ENCODE measurements at regions not wholly inside any gene's neighbourhood (a gene's known extent, or its start where the extent isn't known, plus 50 kb on each side); places are given as distances from the start of the nearest gene placed in this dataset.

DNA sequence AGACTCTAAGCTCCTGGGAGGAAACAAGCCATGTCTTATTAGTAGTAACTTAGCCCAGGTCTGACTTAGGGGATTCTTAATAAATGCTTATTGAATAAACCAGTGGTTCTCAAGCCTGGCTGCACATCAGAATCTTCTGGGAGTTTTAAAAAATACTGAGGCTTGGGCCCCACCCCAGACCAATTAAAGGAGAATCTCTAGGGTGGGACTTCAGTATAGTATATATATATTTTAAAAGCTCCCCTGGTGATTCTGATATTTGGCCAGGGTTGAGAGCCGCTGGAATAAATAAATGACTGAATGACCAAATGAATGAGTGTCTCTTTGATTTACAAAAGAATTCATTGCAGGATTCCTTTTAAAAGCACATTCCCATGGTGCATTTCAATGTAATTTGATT is 151.5 kb upstream of the GSC start:
- no peaks in the 10 kb centered on the region for H3K4me1 Mint-ChIP-seq
- no peak overlapping the region for H3K14ac ChIP-seq (ENCODE audit: insufficient read depth, low read length)
- H3K4me2 ChIP-seq (ENCODE audit: insufficient read depth, insufficient read length, low read length), result no peak overlapping the region
- H4K91ac ChIP-seq (ENCODE audit: insufficient read length, low read depth, low read length), result no peak overlapping the region
- H3K18ac ChIP-seq (ENCODE audit: insufficient read length, low read depth, low read length), result no peak overlapping the region
- no peak overlapping the region for H3K4me3 Mint-ChIP-seq
- H2AFZ ChIP-seq (ENCODE audit: low read length), result no peak overlapping the region
- no peaks in the 10 kb centered on the region; a peak in 1 of 7 replicates for H3K36me3 Mint-ChIP-seq (ENCODE audit: insufficient read depth in 1 of 3, low read depth in 3 of 3)
- no peak overlapping the region for H2BK15ac ChIP-seq (ENCODE audit: low read depth, low read length)
- DNase-seq, result no peak
- no peaks in the 10 kb centered on the region for H3K9me3 ChIP-seq (ENCODE audit: control insufficient read depth, low read depth, low read length)
- no peak overlapping the region for H2BK120ac ChIP-seq (ENCODE audit: low read depth, low read length, poor library complexity, severe bottlenecking)
- H3K4ac ChIP-seq (ENCODE audit: low read depth, low read length), result no peak overlapping the region
- H3K79me1 ChIP-seq (ENCODE audit: insufficient read depth, low read depth, low read length, poor library complexity, severe bottlenecking), result no peaks in the 10 kb centered on the region
- no peaks in the 10 kb centered on the region for H3K79me2 ChIP-seq (ENCODE audit: insufficient read depth, low read length)
- H2AK5ac ChIP-seq (ENCODE audit: insufficient read length, low read length), result no peak overlapping the region
- H2BK12ac ChIP-seq (ENCODE audit: insufficient read length, low read depth, low read length), result no peak overlapping the region
- H3T11ph ChIP-seq (ENCODE audit: low read length), result no peak overlapping the region
- H3K56ac ChIP-seq (ENCODE audit: insufficient read length, low read depth, low read length), result no peak overlapping the region
- no peak overlapping the region for H2BK5ac ChIP-seq (ENCODE audit: insufficient read length, low read length)
- TF ChIP-seq, protein P1, sequence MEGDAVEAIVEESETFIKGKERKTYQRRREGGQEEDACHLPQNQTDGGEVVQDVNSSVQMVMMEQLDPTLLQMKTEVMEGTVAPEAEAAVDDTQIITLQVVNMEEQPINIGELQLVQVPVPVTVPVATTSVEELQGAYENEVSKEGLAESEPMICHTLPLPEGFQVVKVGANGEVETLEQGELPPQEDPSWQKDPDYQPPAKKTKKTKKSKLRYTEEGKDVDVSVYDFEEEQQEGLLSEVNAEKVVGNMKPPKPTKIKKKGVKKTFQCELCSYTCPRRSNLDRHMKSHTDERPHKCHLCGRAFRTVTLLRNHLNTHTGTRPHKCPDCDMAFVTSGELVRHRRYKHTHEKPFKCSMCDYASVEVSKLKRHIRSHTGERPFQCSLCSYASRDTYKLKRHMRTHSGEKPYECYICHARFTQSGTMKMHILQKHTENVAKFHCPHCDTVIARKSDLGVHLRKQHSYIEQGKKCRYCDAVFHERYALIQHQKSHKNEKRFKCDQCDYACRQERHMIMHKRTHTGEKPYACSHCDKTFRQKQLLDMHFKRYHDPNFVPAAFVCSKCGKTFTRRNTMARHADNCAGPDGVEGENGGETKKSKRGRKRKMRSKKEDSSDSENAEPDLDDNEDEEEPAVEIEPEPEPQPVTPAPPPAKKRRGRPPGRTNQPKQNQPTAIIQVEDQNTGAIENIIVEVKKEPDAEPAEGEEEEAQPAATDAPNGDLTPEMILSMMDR (conservative IDR thresholded peaks at IDR 0.05), result no peak
- H4K5ac ChIP-seq (ENCODE audit: insufficient read length, low read depth, low read length), result no peak overlapping the region
- WGBS (ENCODE audit: extremely low coverage, insufficient read length, low lambda C conversion rate), result no CpG with 5 or more reads among the region's 1 CpG
- H3K23me2 ChIP-seq (ENCODE audit: insufficient read length, low read depth, low read length, poor library complexity, severe bottlenecking), result no peaks in the 10 kb centered on the region
- no peaks in the 10 kb centered on the region for H3K27me3 ChIP-seq (ENCODE audit: insufficient read depth, low read length)
- H4K20me1 ChIP-seq (ENCODE audit: control insufficient read depth, insufficient read depth, insufficient read length), result no peaks in the 10 kb centered on the region
- no peak overlapping the region for H4K8ac ChIP-seq (replicated peaks; ENCODE audit: insufficient read length, low read depth, low read length)
- H3K27ac Mint-ChIP-seq, result no peak overlapping the region
- H3K27me3 Mint-ChIP-seq (ENCODE audit: low read depth), result peaks cover 23% of the 10 kb centered on the region
- H3K27ac ChIP-seq (ENCODE audit: insufficient read length, low read depth, low read length), result no peak overlapping the region
- H3K23ac ChIP-seq (ENCODE audit: insufficient read length, low read depth, low read length), result no peak overlapping the region
- no peak overlapping the region for H3K9ac ChIP-seq (ENCODE audit: extremely low read depth, insufficient read length, low read length)
- peaks cover 0 to 2% of the 10 kb centered on the region in 2 experiments; a peak in 1 of 5 replicates for H3K9me3 Mint-ChIP-seq
- no peaks in the 10 kb centered on the region for H3K4me1 ChIP-seq (ENCODE audit: insufficient read depth, low read length)
- H2BK20ac ChIP-seq (ENCODE audit: low read depth, low read length, poor library complexity, severe bottlenecking), result no peak overlapping the region

Data from H9 (cell line).